Tibial nerve (tissue), 4 donors: ENCODE measurements at regions not wholly inside any gene's neighbourhood (a gene's known extent, or its start where the extent isn't known, plus 50 kb on each side); places are given as distances from the start of the nearest gene placed in this dataset.

Experiments
- DNase-seq, 2 donors: peaks; one replicate each; pipeline ENCODE4 v3.0.0-alpha.2; 2019; ENCODE audit warnings: low spot score in 2 of 2
- H3K27ac ChIP-seq, 4 donors: fragments of 200-600 bp; sonication (generic) in 3 of 4; one replicate each; pipeline ENCODE4 v1.5.1; 2017 to 2019; ENCODE audit warnings: mild to moderate bottlenecking in 1 of 4
- H3K27me3 ChIP-seq, 2 donors: fragments of 200-600 bp; sonication (generic) in 1 of 2; one replicate each; pipeline versions ENCODE4 v1.5.1 to v1.6.0; 2017 to 2019
- H3K36me3 ChIP-seq, 3 donors: fragments of 200-600 bp; sonication (generic); one replicate each; pipeline ENCODE4 v1.5.1; 2018 to 2019
- H3K4me1 ChIP-seq, 4 donors: fragments of 200-600 bp; sonication (generic) in 3 of 4; one replicate each; pipeline ENCODE4 v1.5.1; 2017 to 2019
- H3K4me3 ChIP-seq, 4 donors: fragments of 200-600 bp; sonication (generic) in 3 of 4; one replicate each; pipeline ENCODE4 v1.5.1; 2017 to 2019; ENCODE audit warnings: mild to moderate bottlenecking in 1 of 4, moderate library complexity in 1 of 4
- H3K9me3 ChIP-seq, 4 donors: fragments of 200-600 bp; sonication (generic) in 3 of 4; one replicate each; pipeline ENCODE4 v1.5.1; 2017 to 2019
- CTCF ChIP-seq, 5 experiments: fragments of 200-600 bp in 3 of 5; fragments of 450-650 bp in 2 of 5; sonication (generic) in 3 of 5; IDR thresholded peaks; one replicate each; pipeline ENCODE4 v1.5.1; 2016 to 2019; ENCODE audit warnings: antibody characterized with exemption in 5 of 5, mild to moderate bottlenecking in 3 of 5, moderate library complexity in 2 of 5
- EP300 ChIP-seq, 2 donors: sonication (generic); formaldehyde crosslinking; IDR thresholded peaks; one replicate each; pipeline ENCODE4 v1.6.1; 2017; ENCODE audit warnings: antibody characterized with exemption in 2 of 2, mild to moderate bottlenecking in 1 of 2
- POLR2A ChIP-seq, 2 donors: fragments of 450-650 bp; IDR thresholded peaks; one replicate each; pipeline ENCODE4 v1.6.1; 2017; ENCODE audit warnings: antibody characterized with exemption in 2 of 2, mild to moderate bottlenecking in 2 of 2, moderate library complexity in 2 of 2
- WGBS, 2 donors: methylation state at CpG; one replicate each; pipeline ENCODE4 v1.1.5; 2018; 5-methylcytosine and 5-hydroxymethylcytosine counted together

- WGBS, 2 donors, result 79 to 92% methylated on average over 4 of the region's 4 CpGs
- H3K27ac ChIP-seq, result no peak overlapping the region
- H3K4me3 ChIP-seq, result no peak overlapping the region
- H3K36me3 ChIP-seq, result no peaks in the 10 kb centered on the region
- H3K9me3 ChIP-seq, result no peaks in the 10 kb centered on the region
- H3K27me3 ChIP-seq, result no peaks in the 10 kb centered on the region
- H3K4me1 ChIP-seq, result no peaks in the 10 kb centered on the region
- TF ChIP-seq POLR2A (IDR thresholded peaks at IDR 0.05), result no peak
- no peak for TF ChIP-seq CTCF (IDR thresholded peaks at IDR 0.05)
- no peak for TF ChIP-seq EP300 (IDR thresholded peaks at IDR 0.05)
- DNase-seq, result no peak
These were observed 1012.6 kb downstream of the BCL11A start for GRCh38 chr2:59540864-59541263.

- no peaks in the 10 kb centered on the region for H3K36me3 ChIP-seq
- no peak overlapping the region for H3K27ac ChIP-seq
- H3K27me3 ChIP-seq, result no peaks in the 10 kb centered on the region
- H3K4me3 ChIP-seq, result no peak overlapping the region
- TF ChIP-seq EP300 (IDR thresholded peaks at IDR 0.05) (no peak), POLR2A (IDR thresholded peaks at IDR 0.05) (no peak), CTCF (IDR thresholded peaks at IDR 0.05) (no peak)
- no peak for DNase-seq
- H3K4me1 ChIP-seq, result no peaks in the 10 kb centered on the region
- H3K9me3 ChIP-seq, result no peaks in the 10 kb centered on the region
- 56 to 62% methylated on average over 2 of the region's 2 CpGs for WGBS, 2 donors
These were observed 1015.0 kb downstream of the BCL11A start for GRCh38 chr2:59538398-59538911.

- Histone ChIP-seq H3K27ac (no peak overlapping the region), H3K27me3 (no peaks in the 10 kb centered on the region), H3K4me3 (no peak overlapping the region), H3K9me3 (no peaks in the 10 kb centered on the region), H3K36me3 (no peaks in the 10 kb centered on the region), H3K4me1 (no peaks in the 10 kb centered on the region)
- no peak for TF ChIP-seq EP300 (IDR thresholded peaks at IDR 0.05)
- WGBS, 2 donors, result 92 to 97% methylated on average over 3 of the region's 3 CpGs
- no peak for DNase-seq
These were observed 1020.6 kb downstream of the BCL11A start for GRCh38 chr2:59532808-59533207.

- no peak for DNase-seq
- Histone ChIP-seq H3K9me3 (no peaks in the 10 kb centered on the region), H3K27ac (no peak overlapping the region), H3K4me1 (no peaks in the 10 kb centered on the region), H3K27me3 (no peaks in the 10 kb centered on the region), H3K4me3 (no peak overlapping the region), H3K36me3 (no peaks in the 10 kb centered on the region)
- WGBS, 2 donors, result 39 to 50% methylated on average over 1 of the region's 1 CpG
- TF ChIP-seq CTCF (IDR thresholded peaks at IDR 0.05) (no peak), EP300 (IDR thresholded peaks at IDR 0.05) (no peak), POLR2A (IDR thresholded peaks at IDR 0.05) (no peak)
These were observed 1023.2 kb downstream of the BCL11A start for GRCh38 chr2:59530258-59530657.

GRCh38 chr2:59529726-59530125, 1023.7 kb downstream of the BCL11A start:
- no peak for DNase-seq
- WGBS, 2 donors, result 48 to 49% methylated on average over 7 of the region's 7 CpGs

More at GRCh38 chr2:59529726-59530125, 1023.7 kb downstream of the BCL11A start:
- no peak overlapping the region for H3K4me3 ChIP-seq
- no peaks in the 10 kb centered on the region for H3K36me3 ChIP-seq
- H3K9me3 ChIP-seq, result no peaks in the 10 kb centered on the region
- H3K27ac ChIP-seq, result no peak overlapping the region
- no peaks in the 10 kb centered on the region for H3K4me1 ChIP-seq
- TF ChIP-seq EP300 (IDR thresholded peaks at IDR 0.05) (no peak), CTCF (IDR thresholded peaks at IDR 0.05) (no peak), POLR2A (IDR thresholded peaks at IDR 0.05) (no peak)
- no peaks in the 10 kb centered on the region for H3K27me3 ChIP-seq
